Chondrocyte (in vitro differentiated cells): ENCODE measurements at regions not wholly inside any gene's neighbourhood (a gene's known extent, or its start where the extent isn't known, plus 50 kb on each side); places are given as distances from the start of the nearest gene placed in this dataset.

Experiments
- DNase-seq: peaks from one replicate; pipeline ENCODE4 v3.0.0; 2021; ENCODE audit warnings: mixed read lengths, low spot score
- H3K27ac Mint-ChIP-seq: one replicate; pipeline ENCODE4 v1.8.0; 2021; ENCODE audit warnings: mild to moderate bottlenecking, moderate library complexity, mixed read lengths; ENCODE audit not compliant: unreplicated experiment
- H3K27me3 Mint-ChIP-seq: 2 replicates; pipeline ENCODE4 v1.8.0; 2021; ENCODE audit warnings: low read depth, mixed read lengths
- H3K36me3 Mint-ChIP-seq: 2 replicates; pipeline ENCODE4 v1.8.0; 2021; ENCODE audit warnings: low read depth, mixed read lengths
- H3K4me1 Mint-ChIP-seq: 2 replicates; pipeline ENCODE4 v1.8.0; 2021; ENCODE audit warnings: low read depth, mild to moderate bottlenecking, mixed read lengths
- H3K4me3 Mint-ChIP-seq: one replicate; pipeline ENCODE4 v1.8.0; 2021; ENCODE audit warnings: mild to moderate bottlenecking, moderate library complexity, mixed read lengths; ENCODE audit not compliant: unreplicated experiment
- H3K9me3 Mint-ChIP-seq: 2 replicates; pipeline ENCODE4 v1.8.0; 2021; ENCODE audit warnings: low read depth, mixed read lengths
- CTCF ChIP-seq: fragments of 200-600 bp; sonication (generic); IDR thresholded peaks from 2 replicates; pipeline ENCODE4 v1.5.0; 2021; ENCODE audit warnings: antibody characterized with exemption, mild to moderate bottlenecking, moderate library complexity

GRCh38 chr1:4161366-4162006, 261.4 kb upstream of the C1orf174 start:
- TF ChIP-seq CTCF = no peak
- Mint-ChIP-seq H3K36me3 (no peaks in the 10 kb centered on the region), H3K4me1 (no peaks in the 10 kb centered on the region), H3K27me3 (peaks cover 2% of the 10 kb centered on the region), H3K4me3 (no peak overlapping the region), H3K9me3 (peaks cover 4% of the 10 kb centered on the region), H3K27ac (no peak overlapping the region)
- peak; percentile 74 for DNase-seq

- Mint-ChIP-seq H3K27ac (no peak overlapping the region), H3K4me3 (no peak overlapping the region), H3K27me3 (peaks cover 2% of the 10 kb centered on the region), H3K4me1 (no peaks in the 10 kb centered on the region), H3K9me3 (peaks cover 9% of the 10 kb centered on the region), H3K36me3 (no peaks in the 10 kb centered on the region)
- TF ChIP-seq CTCF = no peak
- DNase-seq = no peak
These were observed 264.9 kb upstream of the C1orf174 start for GRCh38 chr1:4164965-4165364.

- no peaks in the 10 kb centered on the region for H3K36me3 Mint-ChIP-seq
- no peak for DNase-seq
- H3K27me3 Mint-ChIP-seq = peaks cover 2% of the 10 kb centered on the region
- H3K9me3 Mint-ChIP-seq = peaks cover 12% of the 10 kb centered on the region
- no peak overlapping the region for H3K27ac Mint-ChIP-seq
- H3K4me1 Mint-ChIP-seq = no peaks in the 10 kb centered on the region
- TF ChIP-seq CTCF = no peak
- no peak overlapping the region for H3K4me3 Mint-ChIP-seq
These were observed 265.7 kb upstream of the C1orf174 start for GRCh38 chr1:4165686-4166300.

GRCh38 chr1:4166713-4167112, 266.6 kb upstream of the C1orf174 start:
- Mint-ChIP-seq H3K27me3 (peaks cover 2% of the 10 kb centered on the region), H3K36me3 (no peaks in the 10 kb centered on the region), H3K9me3 (peaks cover 12% of the 10 kb centered on the region), H3K27ac (no peak overlapping the region), H3K4me3 (no peak overlapping the region), H3K4me1 (no peaks in the 10 kb centered on the region)
- no peak for TF ChIP-seq CTCF
- DNase-seq = no peak

GRCh38 chr1:4169991-4170390, 269.9 kb upstream of the C1orf174 start:
- Mint-ChIP-seq H3K4me1 (no peaks in the 10 kb centered on the region), H3K27me3 (peaks cover 2% of the 10 kb centered on the region), H3K27ac (no peak overlapping the region), H3K9me3 (peaks cover 16% of the 10 kb centered on the region), H3K36me3 (no peaks in the 10 kb centered on the region), H3K4me3 (no peak overlapping the region)
- TF ChIP-seq CTCF = no peak
- no peak for DNase-seq
